ENCODE measurements at regions not wholly inside any gene's neighbourhood (a gene's known extent, or its start where the extent isn't known, plus 50 kb on each side); places are given as distances from the start of the nearest gene placed in this dataset.

DNA sequence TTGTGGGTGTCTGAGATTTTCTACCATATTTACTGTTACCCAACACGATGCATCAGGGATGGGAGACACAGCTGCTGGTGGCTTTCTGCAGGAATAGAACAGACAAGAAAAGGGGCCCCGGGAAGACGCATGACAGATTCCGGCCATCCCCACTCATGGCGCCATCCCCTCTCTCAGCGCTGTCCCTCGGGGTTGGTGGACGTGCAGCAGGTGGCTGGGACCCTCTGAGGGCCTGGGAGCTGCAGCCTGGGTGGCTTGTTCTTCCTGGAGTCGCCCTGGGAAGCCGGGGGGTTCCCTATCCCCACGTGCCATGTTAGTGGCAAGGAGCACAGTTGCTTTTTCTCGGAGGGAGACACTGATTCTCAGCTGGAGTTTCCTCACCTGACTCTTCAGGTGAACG lies 1123.3 kb downstream of the BRD1 start:
- TF ChIP-seq, protein P1, sequence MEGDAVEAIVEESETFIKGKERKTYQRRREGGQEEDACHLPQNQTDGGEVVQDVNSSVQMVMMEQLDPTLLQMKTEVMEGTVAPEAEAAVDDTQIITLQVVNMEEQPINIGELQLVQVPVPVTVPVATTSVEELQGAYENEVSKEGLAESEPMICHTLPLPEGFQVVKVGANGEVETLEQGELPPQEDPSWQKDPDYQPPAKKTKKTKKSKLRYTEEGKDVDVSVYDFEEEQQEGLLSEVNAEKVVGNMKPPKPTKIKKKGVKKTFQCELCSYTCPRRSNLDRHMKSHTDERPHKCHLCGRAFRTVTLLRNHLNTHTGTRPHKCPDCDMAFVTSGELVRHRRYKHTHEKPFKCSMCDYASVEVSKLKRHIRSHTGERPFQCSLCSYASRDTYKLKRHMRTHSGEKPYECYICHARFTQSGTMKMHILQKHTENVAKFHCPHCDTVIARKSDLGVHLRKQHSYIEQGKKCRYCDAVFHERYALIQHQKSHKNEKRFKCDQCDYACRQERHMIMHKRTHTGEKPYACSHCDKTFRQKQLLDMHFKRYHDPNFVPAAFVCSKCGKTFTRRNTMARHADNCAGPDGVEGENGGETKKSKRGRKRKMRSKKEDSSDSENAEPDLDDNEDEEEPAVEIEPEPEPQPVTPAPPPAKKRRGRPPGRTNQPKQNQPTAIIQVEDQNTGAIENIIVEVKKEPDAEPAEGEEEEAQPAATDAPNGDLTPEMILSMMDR (conservative IDR thresholded peaks at IDR 0.05; ENCODE audit: low read length), result no peak
- no peak for TF ChIP-seq EZH2phosphoT487 (IDR thresholded peaks at IDR 0.05; ENCODE audit: borderline replicate concordance)
